ENCODE measurements at regions not wholly inside any gene's neighbourhood (a gene's known extent, or its start where the extent isn't known, plus 50 kb on each side); places are given as distances from the start of the nearest gene placed in this dataset.

DNA sequence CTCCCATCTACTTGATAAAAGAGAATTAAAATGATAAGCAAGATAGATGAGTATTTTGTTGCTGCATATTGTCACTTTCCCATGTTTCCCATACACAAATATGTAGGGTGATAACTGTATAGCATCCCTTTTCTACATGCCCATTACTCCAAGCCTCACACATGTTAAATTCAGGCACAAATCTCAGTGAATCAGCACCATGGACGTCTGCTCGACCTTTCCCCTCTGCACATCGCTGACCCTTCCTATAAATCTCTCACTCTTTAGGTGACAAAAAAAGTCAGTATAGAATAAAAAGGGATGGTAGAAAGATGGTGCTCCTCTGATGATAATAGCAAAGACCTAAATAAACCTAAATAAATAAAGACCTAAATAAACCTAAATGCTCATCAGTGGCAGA lies 1097.7 kb upstream of the C9orf72 start:
- ATAC-seq (no peak), DNase-seq (no peak)
- ChIA-PET POLR2A (no interaction called here), CTCF (no interaction called here)
- Mint-ChIP-seq H3K4me3 (no peak overlapping the region), H3K4me1 (ENCODE audit: low read depth) (no peaks in the 10 kb centered on the region), H3K27ac (no peak overlapping the region), H3K9me3 (no peaks in the 10 kb centered on the region), H3K27me3 (no peaks in the 10 kb centered on the region), H3K36me3 (ENCODE audit: low read depth) (no peaks in the 10 kb centered on the region)
- no peak for TF ChIP-seq CTCF (IDR thresholded peaks at IDR 0.05)
- intact Hi-C loops (cut with micrococcal nuclease), result no loop called here

GRCh38 chr9:28678097-28678496 lies 1104.8 kb upstream of the C9orf72 start:
- POLR2A ChIA-PET, result no interaction called here
- TF ChIP-seq CTCF (IDR thresholded peaks at IDR 0.05), result no peak
- no peak overlapping the region for H3K4me3 Mint-ChIP-seq

GRCh38 chr9:28688172-28688571 lies 1114.9 kb upstream of the C9orf72 start:
- H3K27ac Mint-ChIP-seq, result no peak overlapping the region
- no peaks in the 10 kb centered on the region for H3K36me3 Mint-ChIP-seq (ENCODE audit: low read depth)
- CTCF ChIA-PET, result no interaction called here

More at GRCh38 chr9:28678097-28678496, 1104.8 kb upstream of the C9orf72 start:
- Mint-ChIP-seq H3K27ac (no peak overlapping the region), H3K27me3 (no peaks in the 10 kb centered on the region), H3K36me3 (ENCODE audit: low read depth) (no peaks in the 10 kb centered on the region), H3K4me1 (ENCODE audit: low read depth) (no peaks in the 10 kb centered on the region), H3K9me3 (no peaks in the 10 kb centered on the region)
- no peak for DNase-seq
- CTCF ChIA-PET, result interaction anchor here (0.6 kb wide), 1 partner anchor 60 kb away, joined by 3 read pairs; no protein-coding TSS in a partner anchor
- intact Hi-C loops (cut with micrococcal nuclease), result no loop called here
- no peak for ATAC-seq

DNA sequence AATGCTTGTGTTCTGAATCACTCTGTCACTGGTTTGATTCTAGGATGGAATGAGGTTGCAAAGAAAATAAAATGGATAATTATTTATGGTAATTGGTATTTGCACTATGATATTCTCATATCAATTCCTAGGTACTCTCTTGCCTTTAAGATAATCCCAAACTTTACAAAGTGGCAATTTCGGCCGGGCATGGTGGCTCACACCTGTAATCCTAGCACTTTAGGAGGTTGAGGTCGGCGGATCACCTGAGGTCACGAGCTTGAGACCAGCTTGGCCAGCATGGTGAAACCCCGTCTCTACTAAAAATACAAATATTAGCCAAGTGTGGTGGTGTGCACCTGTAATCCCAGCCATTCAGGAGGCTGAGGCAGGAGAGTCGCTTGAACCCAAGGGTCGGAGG lies 1118.7 kb upstream of the C9orf72 start:
- Mint-ChIP-seq H3K36me3 (ENCODE audit: low read depth) (no peaks in the 10 kb centered on the region), H3K27ac (no peak overlapping the region), H3K27me3 (no peaks in the 10 kb centered on the region), H3K4me1 (ENCODE audit: low read depth) (no peaks in the 10 kb centered on the region), H3K4me3 (no peak overlapping the region), H3K9me3 (peaks cover 13% of the 10 kb centered on the region)
- intact Hi-C loops (cut with micrococcal nuclease), result no loop called here
- POLR2A ChIA-PET, result no interaction called here
- ATAC-seq (no peak), DNase-seq (no peak)
- no peak for TF ChIP-seq CTCF (IDR thresholded peaks at IDR 0.05)
- CTCF ChIA-PET, result no interaction called here

More at GRCh38 chr9:28688172-28688571, 1114.9 kb upstream of the C9orf72 start:
- intact Hi-C loops (cut with micrococcal nuclease), result no loop called here
- no peak overlapping the region for H3K4me3 Mint-ChIP-seq
- POLR2A ChIA-PET, result no interaction called here
- ATAC-seq (no peak), DNase-seq (no peak)
- H3K27me3 Mint-ChIP-seq, result no peaks in the 10 kb centered on the region
- no peaks in the 10 kb centered on the region for H3K4me1 Mint-ChIP-seq (ENCODE audit: low read depth)
- H3K9me3 Mint-ChIP-seq, result peaks cover 18% of the 10 kb centered on the region
- TF ChIP-seq CTCF (IDR thresholded peaks at IDR 0.05), result no peak

DNA sequence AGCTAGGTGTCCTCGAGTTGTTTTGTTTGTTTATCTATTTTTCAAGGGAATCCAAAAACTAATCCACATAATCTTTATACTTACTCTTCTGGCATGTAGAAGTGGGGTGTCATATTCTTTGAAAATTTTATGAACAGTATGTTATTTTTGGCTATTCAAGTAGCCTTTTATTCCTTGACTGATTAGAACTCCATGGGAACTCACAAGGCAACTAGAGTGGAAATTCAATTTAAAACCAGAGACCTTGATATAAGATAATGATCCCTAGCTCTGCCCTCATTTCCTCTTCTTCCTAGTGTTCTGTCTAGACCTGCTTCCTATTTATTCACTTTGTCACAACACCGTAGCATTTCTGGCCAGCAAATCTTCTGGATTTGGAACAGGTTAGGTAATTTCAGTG lies 1123.7 kb upstream of the C9orf72 start:
- no peak for TF ChIP-seq CTCF (IDR thresholded peaks at IDR 0.05)
- CTCF ChIA-PET, result no interaction called here
- POLR2A ChIA-PET, result no interaction called here

More for the DNA sequence above, 1123.7 kb upstream of the C9orf72 start:
- DNase-seq (no peak), ATAC-seq (no peak)
- Mint-ChIP-seq H3K9me3 (peaks cover 26% of the 10 kb centered on the region), H3K27me3 (no peaks in the 10 kb centered on the region), H3K36me3 (ENCODE audit: low read depth) (no peaks in the 10 kb centered on the region), H3K4me1 (ENCODE audit: low read depth) (no peaks in the 10 kb centered on the region), H3K4me3 (no peak overlapping the region), H3K27ac (no peak overlapping the region)
- intact Hi-C loops (cut with micrococcal nuclease), result no loop called here
